CD14-positive monocyte (primary cell): ENCODE measurements at regions not wholly inside any gene's neighbourhood (a gene's known extent, or its start where the extent isn't known, plus 50 kb on each side); places are given as distances from the start of the nearest gene placed in this dataset.

Experiments
- DNase-seq, 3 donors: peaks; one replicate each; pipeline ENCODE4 v3.0.0-alpha.2; 2011 to 2022
- H2AFZ ChIP-seq: 2 replicates; pipeline ENCODE4 v1.6.0; 2012; ENCODE audit warnings: mild to moderate bottlenecking, low read depth, low read length, inconsistent platforms; ENCODE audit not compliant: insufficient read depth, poor library complexity, severe bottlenecking
- H3K27ac ChIP-seq, 2 donors: 1 replicate in 1 of 2; 2 replicates in 1 of 2; pipeline ENCODE4 v1.5.1; 2012 to 2013; ENCODE audit warnings: low read length in 2 of 2, control low read depth in 1 of 2, inconsistent platforms in 1 of 2, low read depth in 1 of 2, mild to moderate bottlenecking in 1 of 2
- H3K27me3 ChIP-seq, 2 donors: one replicate each; pipeline versions ENCODE4 v1.6.0 to v1.6.1; 2011 to 2013; ENCODE audit warnings: low read length in 2 of 2; ENCODE audit not compliant: control insufficient read depth in 2 of 2, insufficient read depth in 2 of 2
- H3K36me3 ChIP-seq, 2 donors: replicated peaks in 1 of 2; 1 replicate in 1 of 2; 2 replicates in 1 of 2; pipeline versions ENCODE4 v1.5.1 to v1.6.1; 2012 to 2013; ENCODE audit warnings: low read length in 2 of 2, control low read depth in 1 of 2, inconsistent platforms in 1 of 2, mild to moderate bottlenecking in 1 of 2; ENCODE audit not compliant: insufficient read depth in 2 of 2, control insufficient read depth in 1 of 2
- H3K4me1 ChIP-seq, 2 donors: 1 replicate in 1 of 2; 2 replicates in 1 of 2; pipeline versions ENCODE4 v1.5.1 to v1.6.1; 2012 to 2013; ENCODE audit warnings: low read length in 2 of 2, control low read depth in 1 of 2, inconsistent platforms in 1 of 2, mild to moderate bottlenecking in 1 of 2, moderate library complexity in 1 of 2; ENCODE audit not compliant: insufficient read depth in 2 of 2, control insufficient read depth in 1 of 2
- H3K4me2 ChIP-seq: replicated peaks from 2 replicates; pipeline ENCODE3; 2012; ENCODE audit warnings: low read length, moderate library complexity, mild to moderate bottlenecking; ENCODE audit not compliant: poor library complexity, severe bottlenecking; ENCODE audit errors: extremely low read depth
- H3K4me3 ChIP-seq, 3 experiments: fragments of 200-600 bp in 1 of 3; sonication (generic) in 1 of 3; replicated peaks in 1 of 3; 1 replicate in 2 of 3; 2 replicates in 1 of 3; pipeline ENCODE4 v1.5.1; 2011 to 2013; ENCODE audit warnings: low read length in 3 of 3, mild to moderate bottlenecking in 3 of 3, control low read depth in 2 of 3, low read depth in 2 of 3, inconsistent platforms in 1 of 3, moderate library complexity in 1 of 3
- H3K79me2 ChIP-seq: 2 replicates; pipeline ENCODE4 v1.6.0; 2012; ENCODE audit warnings: mild to moderate bottlenecking, control low read depth, inconsistent platforms, low read length, moderate library complexity; ENCODE audit not compliant: insufficient read depth
- H3K9ac ChIP-seq: 2 replicates; pipeline ENCODE4 v1.6.0; 2017; ENCODE audit warnings: low read length, mild to moderate bottlenecking; ENCODE audit not compliant: insufficient read depth, poor library complexity, severe bottlenecking
- H3K9me3 ChIP-seq, 2 donors: replicated peaks in 1 of 2; 1 replicate in 1 of 2; 2 replicates in 1 of 2; pipeline versions ENCODE4 v1.5.1 to v1.6.1; 2012 to 2013; ENCODE audit warnings: low read length in 2 of 2, control low read depth in 1 of 2; ENCODE audit not compliant: control insufficient read depth in 1 of 2, insufficient read depth in 1 of 2
- H4K20me1 ChIP-seq: 2 replicates; pipeline ENCODE4 v1.6.0; 2012; ENCODE audit warnings: mild to moderate bottlenecking, low read length, control low read depth, moderate library complexity; ENCODE audit not compliant: insufficient read depth
- H3K27ac Mint-ChIP-seq, 7 donors: one replicate each; pipeline ENCODE4 v1.8.0; 2020; ENCODE audit warnings: mild to moderate bottlenecking in 7 of 7, mixed read lengths in 7 of 7, moderate library complexity in 6 of 7, inconsistent platforms in 2 of 7
- H3K27me3 Mint-ChIP-seq, 3 donors: one replicate each; pipeline ENCODE4 v1.8.0; 2021 to 2022; ENCODE audit warnings: low read depth in 3 of 3, mild to moderate bottlenecking in 3 of 3, mixed read lengths in 3 of 3, moderate library complexity in 3 of 3, inconsistent platforms in 1 of 3
- H3K36me3 Mint-ChIP-seq, 2 donors: one replicate each; pipeline ENCODE4 v1.8.0; 2020; ENCODE audit warnings: mixed read lengths in 2 of 2, inconsistent platforms in 1 of 2, mild to moderate bottlenecking in 1 of 2
- H3K4me1 Mint-ChIP-seq: one replicate; pipeline ENCODE4 v1.8.0; 2020; ENCODE audit warnings: mild to moderate bottlenecking, mixed read lengths
- H3K4me3 Mint-ChIP-seq, 2 donors: one replicate each; pipeline ENCODE4 v1.8.0; 2020; ENCODE audit warnings: mild to moderate bottlenecking in 2 of 2, mixed read lengths in 2 of 2, moderate library complexity in 1 of 2
- H3K9me3 Mint-ChIP-seq, 7 donors: one replicate each; pipeline ENCODE4 v1.8.0; 2020 to 2022; ENCODE audit warnings: mixed read lengths in 7 of 7, mild to moderate bottlenecking in 6 of 7, moderate library complexity in 6 of 7, inconsistent platforms in 2 of 7
- WGBS: methylation state at CpG from one replicate; pipeline ENCODE4 v1.1.5; 2013; ENCODE audit warnings: missing lambda C conversion rate; ENCODE audit not compliant: insufficient coverage; 5-methylcytosine and 5-hydroxymethylcytosine counted together
- intact Hi-C, 2 donors: fragments of 100-400 bp; cut with micrococcal nuclease; formaldehyde crosslinking; loops; one replicate each; pipeline versions ENCODE4 v1.15.0 to v1.15.1; 2023
- TF ChIP-seq, protein P1 (sequence below): fragments of 200-600 bp; IDR thresholded peaks from one replicate; pipeline ENCODE4 v1.8.0; 2022; ENCODE audit warnings: antibody characterized with exemption, mild to moderate bottlenecking

DNA sequence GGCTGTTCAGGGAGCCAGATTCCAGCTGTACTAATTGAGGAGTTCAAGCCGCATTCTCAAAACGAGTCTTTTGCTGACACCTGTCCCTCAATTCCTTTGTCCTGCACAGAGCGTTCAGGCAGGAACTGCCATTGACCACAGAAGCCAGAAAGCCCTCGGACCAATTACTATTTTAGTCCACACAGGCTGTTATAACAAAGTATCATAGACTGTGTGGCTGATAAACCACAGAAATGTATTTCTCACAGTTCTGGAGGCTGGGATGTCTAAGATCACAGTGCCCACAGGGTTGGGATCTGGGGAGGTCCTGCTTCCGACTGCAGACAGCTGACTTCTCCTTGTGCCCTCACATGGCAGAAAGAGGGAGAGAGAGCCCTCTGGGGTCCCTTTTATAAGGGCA, 119.8 kb upstream of the ATP6AP2 start:
- no CpG with 5 or more reads among the region's 5 CpGs for WGBS
- H3K4me1 Mint-ChIP-seq, result peaks cover 11% of the 10 kb centered on the region
- no peak overlapping the region for H3K4me3 ChIP-seq

GRCh38 chrX:40459571-40460158, 121.1 kb upstream of the ATP6AP2 start:
- TF ChIP-seq, protein P1, sequence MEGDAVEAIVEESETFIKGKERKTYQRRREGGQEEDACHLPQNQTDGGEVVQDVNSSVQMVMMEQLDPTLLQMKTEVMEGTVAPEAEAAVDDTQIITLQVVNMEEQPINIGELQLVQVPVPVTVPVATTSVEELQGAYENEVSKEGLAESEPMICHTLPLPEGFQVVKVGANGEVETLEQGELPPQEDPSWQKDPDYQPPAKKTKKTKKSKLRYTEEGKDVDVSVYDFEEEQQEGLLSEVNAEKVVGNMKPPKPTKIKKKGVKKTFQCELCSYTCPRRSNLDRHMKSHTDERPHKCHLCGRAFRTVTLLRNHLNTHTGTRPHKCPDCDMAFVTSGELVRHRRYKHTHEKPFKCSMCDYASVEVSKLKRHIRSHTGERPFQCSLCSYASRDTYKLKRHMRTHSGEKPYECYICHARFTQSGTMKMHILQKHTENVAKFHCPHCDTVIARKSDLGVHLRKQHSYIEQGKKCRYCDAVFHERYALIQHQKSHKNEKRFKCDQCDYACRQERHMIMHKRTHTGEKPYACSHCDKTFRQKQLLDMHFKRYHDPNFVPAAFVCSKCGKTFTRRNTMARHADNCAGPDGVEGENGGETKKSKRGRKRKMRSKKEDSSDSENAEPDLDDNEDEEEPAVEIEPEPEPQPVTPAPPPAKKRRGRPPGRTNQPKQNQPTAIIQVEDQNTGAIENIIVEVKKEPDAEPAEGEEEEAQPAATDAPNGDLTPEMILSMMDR, result no peak
- no peak for DNase-seq
- H3K4me3 Mint-ChIP-seq, result no peak overlapping the region
- H3K36me3 ChIP-seq, result no peaks in the 10 kb centered on the region
- WGBS, result 100% methylated on average over 1 of the region's 5 CpGs
- no peaks in the 10 kb centered on the region for H3K9me3 ChIP-seq
- no peaks in the 10 kb centered on the region for H3K79me2 ChIP-seq
- H3K36me3 Mint-ChIP-seq, result no peaks in the 10 kb centered on the region
- no peak overlapping the region for H3K4me2 ChIP-seq
- no peaks in the 10 kb centered on the region for H3K4me1 ChIP-seq
- no peak overlapping the region for H3K27ac Mint-ChIP-seq
- intact Hi-C loops, result loop anchor here in 1 of 2 donors (10.0 kb wide), 1 partner anchor 285 kb away; no protein-coding TSS in a partner anchor
- H3K4me3 ChIP-seq, result no peak overlapping the region
- H3K4me1 Mint-ChIP-seq, result peaks cover 3% of the 10 kb centered on the region
- peaks cover 0 to 18% (median 0%) of the 10 kb centered on the region in 3 donors for H3K27me3 Mint-ChIP-seq
- H4K20me1 ChIP-seq, result no peaks in the 10 kb centered on the region
- H3K9me3 Mint-ChIP-seq, result peaks cover 0 to 14% (median 8%) of the 10 kb centered on the region in 7 donors
- H3K9ac ChIP-seq, result no peak overlapping the region
- no peaks in the 10 kb centered on the region for H3K27me3 ChIP-seq
- no peak overlapping the region for H2AFZ ChIP-seq
- no peak overlapping the region for H3K27ac ChIP-seq

More for the DNA sequence above, 119.8 kb upstream of the ATP6AP2 start:
- peaks cover 0 to 7% (median 3%) of the 10 kb centered on the region in 7 donors for H3K9me3 Mint-ChIP-seq
- H3K27me3 ChIP-seq, result peaks cover 0 to 5% of the 10 kb centered on the region in 2 donors
- intact Hi-C loops, result loop anchor here in 1 of 2 donors (10.0 kb wide), 1 partner anchor 286 kb away; no protein-coding TSS in a partner anchor
- H3K9me3 ChIP-seq, result no peaks in the 10 kb centered on the region
- H3K4me1 ChIP-seq, result peaks cover 4 to 6% of the 10 kb centered on the region in 2 donors
- no peaks in the 10 kb centered on the region for H3K36me3 Mint-ChIP-seq
- H3K4me3 Mint-ChIP-seq, result no peak overlapping the region
- H3K27ac Mint-ChIP-seq, result no peak overlapping the region
- no peaks in the 10 kb centered on the region for H3K36me3 ChIP-seq
- DNase-seq, result no peak
- no peak overlapping the region for H3K4me2 ChIP-seq
- TF ChIP-seq, protein P1, result no peak
- H3K9ac ChIP-seq, result no peak overlapping the region
- no peak overlapping the region for H3K27ac ChIP-seq
- peaks cover 0 to 21% (median 0%) of the 10 kb centered on the region in 3 donors for H3K27me3 Mint-ChIP-seq
- H4K20me1 ChIP-seq, result no peaks in the 10 kb centered on the region
- no peaks in the 10 kb centered on the region for H3K79me2 ChIP-seq
- H2AFZ ChIP-seq, result no peak overlapping the region
